Panc1 (cell line): ENCODE measurements at regions not wholly inside any gene's neighbourhood (a gene's known extent, or its start where the extent isn't known, plus 50 kb on each side); places are given as distances from the start of the nearest gene placed in this dataset.

Experiments
- ATAC-seq: fragments of 200-7000 bp; cut with Tn5 transposase; 2 replicates; pipeline ENCODE4 v1.9.1; 2020; ENCODE audit warnings: mild to moderate bottlenecking, moderate library complexity
- BruUV-seq: library from RNA; stranded (reverse); fragments of 400-500 nt; replicated peaks from 2 replicates; lab custom pipeline; 2021; lab: Mats Ljungman, UMichigan
- CTCF ChIA-PET: fragments of 300-600 bp; sonication (Branson Sonifier 250); formaldehyde crosslinking; loops from one replicate; lab custom pipeline; 2022; ENCODE audit warnings: antibody characterized with exemption; lab: Charles Lee
- POLR2A ChIA-PET: fragments of 300-600 bp; sonication (Branson Sonifier 250); formaldehyde crosslinking; loops from one replicate; lab custom pipeline; 2022; ENCODE audit warnings: antibody characterized with exemption; lab: Charles Lee
- DNase-seq: peaks from one replicate; pipeline ENCODE4 v3.0.0-alpha.2; 2010; ENCODE audit warnings: low read depth, low spot score
- H3K27ac ChIP-seq: 2 replicates; pipeline ENCODE4 v1.5.1; 2011; ENCODE audit warnings: mild to moderate bottlenecking, low read length, inconsistent platforms
- H3K27me3 ChIP-seq: fragments of 200-500 bp; sonication (Bioruptor generic); 2 replicates; pipeline ENCODE4 v1.6.0; 2014; ENCODE audit warnings: low read length, inconsistent platforms; ENCODE audit not compliant: control insufficient read depth, insufficient read depth
- H3K36me3 ChIP-seq: fragments of 200-500 bp; sonication (Bioruptor generic); 2 replicates; pipeline ENCODE4 v1.5.1; 2014; ENCODE audit warnings: inconsistent platforms, mild to moderate bottlenecking, low read length, moderate library complexity; ENCODE audit not compliant: control insufficient read depth, insufficient read depth
- H3K4me1 ChIP-seq: 2 replicates; pipeline ENCODE4 v1.5.1; 2011; ENCODE audit warnings: inconsistent platforms, mild to moderate bottlenecking, low read length, moderate library complexity; ENCODE audit not compliant: control insufficient read depth, insufficient read depth
- H3K4me3 ChIP-seq, 2 experiments: 2 replicates each; pipeline ENCODE4 v1.5.1; 2011 to 2012; ENCODE audit warnings: low read depth in 2 of 2, low read length in 2 of 2, mild to moderate bottlenecking in 2 of 2, inconsistent platforms in 1 of 2, moderate library complexity in 1 of 2
- H3K9me3 ChIP-seq: fragments of 200-500 bp; sonication (Bioruptor generic); 2 replicates; pipeline ENCODE4 v1.5.1; 2014; ENCODE audit warnings: low read depth, mild to moderate bottlenecking, inconsistent platforms, low read length, moderate library complexity; ENCODE audit not compliant: control insufficient read depth, insufficient read depth
- CTCF ChIP-seq: fragments of 450-650 bp; IDR thresholded peaks from 2 replicates; pipeline ENCODE4 v1.5.1; 2017; ENCODE audit warnings: mild to moderate bottlenecking
- POLR2AphosphoS5 ChIP-seq: IDR thresholded peaks from 2 replicates; pipeline ENCODE4 v1.6.1; 2012; ENCODE audit warnings: mild to moderate bottlenecking, low read depth, low read length, moderate library complexity
- REST ChIP-seq, 2 experiments: IDR thresholded peaks; 2 replicates each; pipeline ENCODE4 v1.6.1; 2011 to 2012; ENCODE audit warnings: low read depth in 2 of 2, control low read depth in 1 of 2, low read length in 1 of 2, mild to moderate bottlenecking in 1 of 2, moderate library complexity in 1 of 2; ENCODE audit not compliant: insufficient read depth in 1 of 2
- SIN3A ChIP-seq: IDR thresholded peaks from 2 replicates; pipeline ENCODE4 v1.6.1; 2012; ENCODE audit warnings: low read depth, mild to moderate bottlenecking, low read length, moderate library complexity, borderline replicate concordance; ENCODE audit not compliant: insufficient read depth
- TCF7L2 ChIP-seq: IDR thresholded peaks from 2 replicates; pipeline ENCODE4 v1.6.1; 2011; ENCODE audit warnings: mild to moderate bottlenecking, low read depth, low read length, inconsistent platforms
- in situ Hi-C: cut with HindIII; loops from 2 replicates; pipeline ENCODE4 v1.10.0; 2016; ENCODE audit warnings: low sequenced_read_pairs, low pct_unique_long_range_greater_than_20kb
- intact Hi-C: fragments of 100-400 bp; cut with micrococcal nuclease; formaldehyde crosslinking; loops from one replicate; pipeline ENCODE4 v1.10.0; 2022; ENCODE audit not compliant: unreplicated experiment

GRCh38 chr9:17962747-17963146 is 383.9 kb downstream of the SH3GL2 start:
- no peaks in the 10 kb centered on the region for H3K36me3 ChIP-seq
- no peak overlapping the region for H3K27ac ChIP-seq
- intact Hi-C loops (no loop called here), in situ Hi-C loops (no loop called here)
- CTCF ChIA-PET, result no interaction called here
- no peak overlapping the region for H3K4me3 ChIP-seq
- no TSS peak for BruUV-seq
- no peaks in the 10 kb centered on the region for H3K4me1 ChIP-seq
- POLR2A ChIA-PET, result no interaction called here
- ATAC-seq (no peak), DNase-seq (no peak)
- no peak for TF ChIP-seq SIN3A
- no peak for TF ChIP-seq POLR2AphosphoS5
- no peak for TF ChIP-seq TCF7L2
- no peak for TF ChIP-seq CTCF
- no peak for TF ChIP-seq REST (IDR thresholded peaks at IDR 0.05; ENCODE audit: insufficient read depth in 1 of 2, low read depth in 2 of 2, low read length in 1 of 2)
- no peaks in the 10 kb centered on the region for H3K9me3 ChIP-seq
- H3K27me3 ChIP-seq, result no peaks in the 10 kb centered on the region

GRCh38 chr9:17963498-17963897 is 384.6 kb downstream of the SH3GL2 start:
- H3K9me3 ChIP-seq, result no peaks in the 10 kb centered on the region
- POLR2A ChIA-PET, result no interaction called here
- no peak overlapping the region for H3K27ac ChIP-seq
- intact Hi-C loops (no loop called here), in situ Hi-C loops (no loop called here)
- DNase-seq (no peak), ATAC-seq (no peak)
- CTCF ChIA-PET, result no interaction called here
- no peaks in the 10 kb centered on the region for H3K36me3 ChIP-seq
- no peaks in the 10 kb centered on the region for H3K4me1 ChIP-seq
- no peak overlapping the region for H3K4me3 ChIP-seq
- no TSS peak for BruUV-seq
- TF ChIP-seq SIN3A, result no peak
- no peak for TF ChIP-seq TCF7L2
- TF ChIP-seq CTCF, result no peak
- H3K27me3 ChIP-seq, result no peaks in the 10 kb centered on the region

- no peaks in the 10 kb centered on the region for H3K9me3 ChIP-seq
- BruUV-seq, result no TSS peak
- POLR2A ChIA-PET, result no interaction called here
- no peaks in the 10 kb centered on the region for H3K36me3 ChIP-seq
- CTCF ChIA-PET, result no interaction called here
- H3K27me3 ChIP-seq, result no peaks in the 10 kb centered on the region
- intact Hi-C loops (no loop called here), in situ Hi-C loops (no loop called here)
- no peak for TF ChIP-seq CTCF
- no peak for TF ChIP-seq SIN3A
- no peak for TF ChIP-seq POLR2AphosphoS5
- no peak for TF ChIP-seq REST (IDR thresholded peaks at IDR 0.05; ENCODE audit: insufficient read depth in 1 of 2, low read depth in 2 of 2, low read length in 1 of 2)
- no peak for TF ChIP-seq TCF7L2
- no peak overlapping the region for H3K4me3 ChIP-seq
- H3K4me1 ChIP-seq, result no peaks in the 10 kb centered on the region
- H3K27ac ChIP-seq, result no peak overlapping the region
- DNase-seq (no peak), ATAC-seq (no peak)
Observed at GRCh38 chr9:17967731-17968130, 388.9 kb downstream of the SH3GL2 start.
